ENCODE measurements at regions not wholly inside any gene's neighbourhood (a gene's known extent, or its start where the extent isn't known, plus 50 kb on each side); places are given as distances from the start of the nearest gene placed in this dataset.
A peak's percentile ranks its signal among the peaks of the same experiment; 100 is the strongest.

DNA sequence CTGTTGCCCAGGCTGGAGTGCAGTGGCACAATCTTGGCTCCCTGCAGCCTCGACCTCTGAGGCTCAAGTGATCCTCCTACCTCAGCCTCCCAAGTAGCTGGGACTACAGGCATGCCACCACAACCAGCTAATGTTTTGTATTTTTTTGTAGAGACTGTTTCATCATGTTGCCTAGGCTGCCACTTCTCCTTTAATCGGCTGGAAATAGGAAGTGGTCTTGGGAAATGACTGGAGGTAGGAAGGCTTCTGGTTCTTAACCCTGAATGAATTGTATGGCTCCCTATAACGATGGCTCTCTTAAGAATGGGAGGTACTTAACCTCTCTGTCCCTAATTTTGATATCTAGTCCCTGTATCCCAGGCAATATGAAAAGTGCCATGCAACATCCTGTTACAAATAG, 113.9 kb upstream of the USP15 start:
- in situ Hi-C loops (cut with HindIII; ENCODE audit: low pct_unique_long_range_greater_than_20kb, low sequenced_read_pairs) = no loop called here
- DNase-seq (ENCODE audit: low read depth in 1 of 2, low spot score in 1 of 2) = no peak
- TF ChIP-seq JUND (IDR thresholded peaks at IDR 0.05; ENCODE audit: low read depth) = no peak

DNA sequence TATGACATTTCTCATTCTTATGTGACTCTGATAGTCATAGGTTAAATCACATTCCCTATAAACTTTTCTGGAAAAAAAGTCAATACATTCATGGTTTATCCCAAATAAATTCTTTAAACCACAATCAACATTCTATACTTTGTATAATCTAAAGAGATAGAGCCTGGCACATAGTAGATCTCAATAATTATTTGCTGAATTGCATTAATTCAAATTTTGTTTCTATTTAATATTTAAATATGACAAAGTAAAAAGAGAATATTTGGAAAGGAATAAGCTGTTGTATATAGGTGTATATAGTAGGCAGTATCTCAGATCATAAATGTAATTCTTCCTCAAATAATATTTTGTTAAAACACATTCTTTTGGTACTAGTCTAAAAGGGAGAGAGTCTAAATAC, 102.2 kb upstream of the USP15 start:
- no peak for DNase-seq (ENCODE audit: low read depth in 1 of 2, low spot score in 1 of 2)
- no peak for TF ChIP-seq JUND (IDR thresholded peaks at IDR 0.05; ENCODE audit: low read depth)
- in situ Hi-C loops (cut with HindIII; ENCODE audit: low pct_unique_long_range_greater_than_20kb, low sequenced_read_pairs) = no loop called here

DNA sequence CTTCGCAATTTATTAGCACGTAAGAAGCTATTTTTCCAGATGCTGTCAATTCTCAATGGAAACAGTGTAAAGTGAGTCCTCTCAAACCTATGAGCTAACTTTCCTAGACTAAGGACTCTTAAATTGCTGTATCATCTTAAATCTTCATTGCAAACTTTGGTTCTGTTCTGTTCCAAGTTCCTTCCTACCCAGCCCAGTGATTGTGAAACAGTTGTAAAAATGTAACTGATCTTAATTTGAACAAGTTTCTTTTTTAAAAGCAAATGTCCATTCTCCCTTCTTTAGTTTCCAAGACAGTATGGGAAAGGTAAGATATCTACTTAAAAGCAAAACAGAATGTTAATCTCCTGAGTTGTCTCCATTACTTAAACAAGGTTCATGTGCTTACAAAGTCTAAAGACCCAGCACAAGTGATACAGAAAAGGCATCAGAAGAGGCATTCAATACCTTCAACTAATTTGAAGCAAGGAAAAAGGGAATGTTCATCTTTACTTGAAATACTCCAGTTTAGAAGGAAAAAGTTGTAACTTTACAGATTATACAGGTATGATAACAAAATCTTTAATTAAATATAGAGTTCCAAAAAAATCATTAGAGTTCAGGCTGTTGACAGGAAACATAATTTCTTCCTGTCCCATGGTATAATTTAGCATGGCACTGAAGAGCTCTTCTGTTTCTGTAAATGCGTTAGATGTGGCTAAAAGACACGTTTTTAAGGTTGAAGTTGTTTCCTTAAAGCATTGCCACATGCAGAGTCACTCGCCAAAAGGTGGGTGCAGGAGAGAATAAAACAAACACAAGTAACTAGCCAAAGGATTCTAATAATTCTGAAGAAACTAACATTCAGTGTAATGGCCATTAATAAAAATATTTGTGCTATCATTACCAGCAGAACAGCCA, 101.5 kb upstream of the USP15 start:
- no peak for TF ChIP-seq JUND (IDR thresholded peaks at IDR 0.05; ENCODE audit: low read depth)
- DNase-seq (ENCODE audit: low read depth in 1 of 2, low spot score in 1 of 2) = no peak
- in situ Hi-C loops (cut with HindIII; ENCODE audit: low pct_unique_long_range_greater_than_20kb, low sequenced_read_pairs) = no loop called here

DNA sequence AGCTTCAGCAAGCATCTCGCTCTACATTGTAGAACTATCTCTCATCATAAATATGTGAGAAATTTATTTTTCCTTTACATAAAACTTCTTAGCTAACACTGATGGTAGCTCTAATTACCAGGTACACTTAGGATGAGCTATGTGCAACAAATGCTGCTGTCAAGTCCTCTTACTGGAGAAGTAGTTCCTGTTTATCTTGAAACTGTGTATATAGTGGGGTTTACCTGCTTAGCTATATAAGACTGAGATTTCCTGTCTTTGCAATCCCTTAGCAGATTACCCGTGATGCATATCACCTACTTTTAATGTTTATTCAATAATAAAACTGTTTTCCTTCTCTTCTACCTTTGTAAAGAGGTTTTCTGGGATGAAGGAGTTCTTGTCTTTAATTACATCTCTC, 98.0 kb upstream of the USP15 start:
- TF ChIP-seq JUND (IDR thresholded peaks at IDR 0.05; ENCODE audit: low read depth) = no peak
- DNase-seq (ENCODE audit: low read depth in 1 of 2, low spot score in 1 of 2) = no peak
- in situ Hi-C loops (cut with HindIII; ENCODE audit: low pct_unique_long_range_greater_than_20kb, low sequenced_read_pairs) = no loop called here

DNA sequence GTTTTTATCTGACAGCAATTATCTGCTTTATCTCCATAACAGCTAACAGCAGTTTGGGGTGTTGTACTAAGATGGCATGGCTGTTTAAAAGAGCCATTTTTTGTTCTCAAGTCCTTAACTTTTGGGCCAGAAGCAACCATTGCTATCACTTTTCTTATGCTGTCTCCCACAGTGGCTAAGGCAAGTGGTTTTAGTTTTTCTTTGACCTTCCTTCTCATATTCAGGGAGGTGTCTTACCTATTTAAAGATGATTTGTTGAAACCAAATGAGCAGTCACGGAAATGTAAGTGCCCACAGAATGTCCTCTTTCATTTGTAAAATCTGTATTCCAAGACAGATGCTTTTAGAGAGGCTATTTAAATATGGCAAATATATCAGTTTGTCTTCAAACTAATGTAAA, 96.8 kb upstream of the USP15 start:
- TF ChIP-seq JUND (IDR thresholded peaks at IDR 0.05; ENCODE audit: low read depth) = no peak
- no peak for DNase-seq (ENCODE audit: low read depth in 1 of 2, low spot score in 1 of 2)

DNA sequence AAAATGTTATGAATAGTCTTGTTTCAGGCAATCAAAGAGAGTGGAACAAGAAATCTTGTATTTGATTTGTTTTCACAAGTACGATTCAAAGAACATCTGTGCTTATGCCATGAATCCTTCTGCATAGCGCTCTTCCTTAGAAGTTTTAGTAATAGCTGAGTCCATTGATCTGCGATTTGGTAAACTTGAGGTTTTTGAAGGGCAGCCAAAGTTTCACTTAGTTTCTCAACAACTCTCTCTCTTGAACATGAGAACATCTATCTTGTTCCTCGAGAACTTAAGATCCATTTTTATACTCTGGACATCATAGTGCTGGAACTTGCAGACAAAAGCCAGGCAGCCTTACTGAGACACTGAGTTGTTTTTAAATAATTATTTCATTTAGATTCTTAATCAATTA, 96.2 kb upstream of the USP15 start:
- no peak for DNase-seq (ENCODE audit: low read depth in 1 of 2, low spot score in 1 of 2)
- in situ Hi-C loops (cut with HindIII; ENCODE audit: low pct_unique_long_range_greater_than_20kb, low sequenced_read_pairs) = no loop called here
- TF ChIP-seq JUND (IDR thresholded peaks at IDR 0.05; ENCODE audit: low read depth) = no peak

More for the DNA sequence above, 96.8 kb upstream of the USP15 start:
- in situ Hi-C loops (cut with HindIII; ENCODE audit: low pct_unique_long_range_greater_than_20kb, low sequenced_read_pairs) = no loop called here

DNA sequence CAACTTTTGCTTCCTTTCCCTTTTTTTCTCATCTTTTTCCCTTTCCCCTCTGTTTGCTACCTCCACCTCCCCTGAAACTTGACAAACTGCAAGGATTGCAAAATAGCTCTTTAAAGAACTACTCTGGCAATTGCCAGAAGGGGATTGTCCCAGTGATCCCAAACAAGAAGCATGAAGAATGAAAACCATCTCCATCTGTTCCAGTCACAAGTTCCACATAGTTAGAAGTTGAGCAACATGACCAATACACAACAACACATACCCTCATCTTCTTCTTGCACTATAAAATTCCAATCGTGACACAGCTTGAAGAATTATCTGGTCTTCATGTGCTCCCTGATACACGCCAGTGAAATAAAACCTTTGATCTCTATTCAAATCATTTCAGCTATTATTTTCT, 93.7 kb upstream of the USP15 start:
- TF ChIP-seq JUND (IDR thresholded peaks at IDR 0.05; ENCODE audit: low read depth) = no peak
- in situ Hi-C loops (cut with HindIII; ENCODE audit: low pct_unique_long_range_greater_than_20kb, low sequenced_read_pairs) = no loop called here
- no peak for DNase-seq (ENCODE audit: low read depth in 1 of 2, low spot score in 1 of 2)

DNA sequence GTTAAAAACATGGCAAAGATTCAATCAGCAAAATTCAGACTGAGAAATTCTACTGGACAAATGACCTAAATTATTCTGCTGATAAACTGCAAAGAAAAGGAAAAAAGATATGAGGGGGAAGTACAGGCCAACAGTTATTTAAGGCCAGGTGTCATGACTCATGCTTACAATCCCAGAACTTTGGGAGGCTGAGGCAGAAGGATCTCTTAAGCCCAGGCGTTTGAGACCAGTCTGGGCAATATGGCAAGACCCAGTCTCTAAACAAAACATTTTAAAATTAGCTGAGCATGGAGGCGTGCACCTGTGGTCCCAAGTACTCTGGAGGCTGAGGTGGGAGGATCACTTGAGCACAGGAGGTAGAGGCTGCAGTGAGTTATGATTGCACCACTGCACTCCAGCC, 91.8 kb upstream of the USP15 start:
- TF ChIP-seq JUND (IDR thresholded peaks at IDR 0.05; ENCODE audit: low read depth) = no peak
- in situ Hi-C loops (cut with HindIII; ENCODE audit: low pct_unique_long_range_greater_than_20kb, low sequenced_read_pairs) = no loop called here
- no peak for DNase-seq (ENCODE audit: low read depth in 1 of 2, low spot score in 1 of 2)

DNA sequence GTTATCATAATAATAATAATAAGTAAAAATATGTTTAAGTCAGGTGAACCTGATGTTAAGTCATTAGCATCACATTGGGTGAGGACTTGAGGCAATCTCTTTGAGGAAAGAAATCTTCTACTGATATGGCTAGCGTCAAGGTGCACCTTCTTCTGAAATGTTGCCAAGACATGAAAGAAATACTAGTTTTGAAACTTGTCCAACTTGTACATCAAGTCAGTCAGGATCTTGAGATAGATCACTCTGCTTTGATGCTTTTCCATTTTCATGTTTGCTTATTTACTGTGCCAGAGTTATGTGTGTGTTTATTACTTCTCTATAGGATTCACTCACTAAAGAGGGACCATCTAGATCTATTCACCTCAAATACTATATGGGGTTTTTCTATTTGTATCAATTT, 90.0 kb upstream of the USP15 start:
- DNase-seq (ENCODE audit: low read depth in 1 of 2, low spot score in 1 of 2) = peak in 1 of 2 experiments; percentile 24
- in situ Hi-C loops (cut with HindIII; ENCODE audit: low pct_unique_long_range_greater_than_20kb, low sequenced_read_pairs) = no loop called here
- no peak for TF ChIP-seq JUND (IDR thresholded peaks at IDR 0.05; ENCODE audit: low read depth)

DNA sequence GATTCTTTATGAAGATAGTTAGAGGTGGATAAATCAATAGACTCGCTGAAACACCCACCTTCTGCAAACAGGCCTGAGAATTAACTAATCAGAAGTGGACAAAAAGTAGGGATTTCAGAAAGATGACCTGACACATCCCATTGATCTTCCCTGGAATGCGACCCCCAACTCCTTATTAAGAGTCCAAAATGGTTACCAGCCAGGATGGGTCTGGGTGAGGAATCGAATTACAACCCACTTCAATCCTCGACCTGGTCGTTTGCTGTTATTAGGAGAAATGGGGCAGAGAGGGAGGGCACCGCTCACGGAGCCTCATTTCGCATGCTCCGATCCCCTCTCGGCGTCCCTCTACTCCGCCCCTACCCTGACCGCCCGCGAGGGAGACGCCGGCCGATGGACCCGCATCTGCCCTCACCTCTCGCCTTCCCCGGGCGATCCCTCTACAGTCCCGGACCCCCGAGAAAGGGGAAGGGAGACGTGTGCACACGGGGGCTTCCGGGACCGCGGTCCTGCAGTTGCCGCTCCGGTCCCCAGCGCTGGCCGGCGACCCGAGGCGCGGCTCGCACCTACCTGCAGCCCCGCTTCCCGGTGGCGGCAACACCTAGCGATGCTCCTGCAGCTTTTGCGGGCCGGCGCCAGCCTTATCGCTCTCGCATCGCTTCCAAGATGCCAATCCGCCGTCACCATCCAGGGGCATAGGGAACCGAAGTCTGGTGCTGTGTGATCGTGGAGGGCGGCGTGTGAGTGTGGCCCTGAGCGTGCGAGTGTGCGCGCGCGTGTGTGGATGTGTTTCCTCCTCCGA, 69.3 kb upstream of the USP15 start:
- TF ChIP-seq JUND (IDR thresholded peaks at IDR 0.05; ENCODE audit: low read depth) = no peak
- no peak for DNase-seq (ENCODE audit: low read depth in 1 of 2, low spot score in 1 of 2)
- in situ Hi-C loops (cut with HindIII; ENCODE audit: low pct_unique_long_range_greater_than_20kb, low sequenced_read_pairs) = no loop called here

DNA sequence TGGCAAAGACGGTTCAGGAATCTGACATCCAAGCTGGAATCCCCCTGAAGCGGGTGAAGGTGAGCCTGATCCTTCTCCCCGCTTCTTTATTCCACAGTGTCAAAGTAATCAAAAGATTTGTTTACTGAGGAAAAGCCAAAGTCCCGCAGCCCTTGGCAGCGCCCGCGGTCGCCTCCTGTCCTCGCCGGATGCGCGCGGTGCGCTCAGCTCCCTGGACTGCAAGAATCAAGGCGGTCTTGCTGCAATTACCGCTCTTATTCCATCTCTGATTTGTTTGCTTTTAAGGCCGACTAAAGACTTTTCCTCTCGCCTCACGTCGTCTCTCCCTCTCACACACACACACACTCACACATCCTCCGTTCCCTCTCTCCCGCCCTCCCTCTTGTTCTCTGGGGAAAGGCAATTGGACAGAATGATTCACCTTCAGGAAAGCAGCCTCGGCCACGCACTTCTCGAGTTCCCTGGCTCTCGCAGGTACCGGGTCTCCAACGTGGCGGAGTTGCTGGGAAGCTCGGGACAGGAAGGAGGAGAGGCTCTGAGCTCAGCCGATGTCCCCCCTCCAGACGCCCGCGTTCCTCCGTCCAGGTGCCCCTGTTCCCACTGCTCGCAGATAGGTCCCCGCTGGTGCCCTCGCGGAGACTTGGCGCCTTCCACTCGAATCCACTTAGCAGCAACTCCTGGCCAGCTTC, 68.6 kb upstream of the USP15 start:
- in situ Hi-C loops (cut with HindIII; ENCODE audit: low pct_unique_long_range_greater_than_20kb, low sequenced_read_pairs) = no loop called here
- DNase-seq (ENCODE audit: low read depth in 1 of 2, low spot score in 1 of 2) = peak in 1 of 2 experiments; percentile 9
- TF ChIP-seq JUND (IDR thresholded peaks at IDR 0.05; ENCODE audit: low read depth) = no peak

DNA sequence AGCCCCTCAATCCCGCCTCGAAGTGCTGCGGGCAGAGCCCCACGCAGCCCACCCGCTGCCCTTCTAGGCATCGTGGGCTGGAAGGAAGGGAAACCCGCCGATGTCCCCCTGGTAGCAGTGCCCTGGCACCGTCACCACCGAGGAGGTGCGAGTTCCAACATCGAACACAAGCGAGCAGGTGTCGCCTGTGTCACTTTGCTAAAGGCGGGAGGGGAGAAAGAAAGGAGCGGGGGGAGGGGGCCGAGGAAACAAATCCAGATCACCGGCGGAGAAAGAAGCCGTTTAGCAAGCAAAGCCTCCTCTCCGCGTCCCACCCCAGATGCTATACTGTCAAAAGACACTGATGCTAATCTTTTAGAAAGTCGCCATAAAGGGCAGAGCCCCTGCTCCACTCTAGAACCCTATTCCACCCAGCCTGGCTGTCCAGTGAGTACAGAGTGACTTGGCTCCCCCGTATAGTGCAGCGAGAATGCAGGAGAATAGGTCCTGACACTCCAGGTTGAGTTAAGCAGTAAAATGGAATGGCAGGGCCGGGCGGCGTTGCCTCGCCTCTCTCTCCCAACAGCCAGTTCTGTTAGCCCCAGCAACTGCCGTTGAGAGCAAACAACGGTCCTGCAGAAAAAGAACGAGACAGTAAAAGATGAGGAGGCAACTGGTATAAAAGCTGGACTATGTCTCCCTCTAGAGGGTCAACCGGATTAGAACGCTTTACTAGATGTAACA, 67.9 kb upstream of the USP15 start:
- in situ Hi-C loops (cut with HindIII; ENCODE audit: low pct_unique_long_range_greater_than_20kb, low sequenced_read_pairs) = no loop called here
- no peak for TF ChIP-seq JUND (IDR thresholded peaks at IDR 0.05; ENCODE audit: low read depth)
- DNase-seq (ENCODE audit: low read depth in 1 of 2, low spot score in 1 of 2) = peak; percentile 89 to 97
